ENCODE measurements at regions not wholly inside any gene's neighbourhood (a gene's known extent, or its start where the extent isn't known, plus 50 kb on each side); places are given as distances from the start of the nearest gene placed in this dataset.

GRCh38 chr16:86914876-86915717 lies 336.7 kb downstream of the FOXL1 start:
- TF ChIP-seq CTCF (tag by site-specific recombination; IDR thresholded peaks at IDR 0.05), result no peak
- TF ChIP-seq, protein P1, sequence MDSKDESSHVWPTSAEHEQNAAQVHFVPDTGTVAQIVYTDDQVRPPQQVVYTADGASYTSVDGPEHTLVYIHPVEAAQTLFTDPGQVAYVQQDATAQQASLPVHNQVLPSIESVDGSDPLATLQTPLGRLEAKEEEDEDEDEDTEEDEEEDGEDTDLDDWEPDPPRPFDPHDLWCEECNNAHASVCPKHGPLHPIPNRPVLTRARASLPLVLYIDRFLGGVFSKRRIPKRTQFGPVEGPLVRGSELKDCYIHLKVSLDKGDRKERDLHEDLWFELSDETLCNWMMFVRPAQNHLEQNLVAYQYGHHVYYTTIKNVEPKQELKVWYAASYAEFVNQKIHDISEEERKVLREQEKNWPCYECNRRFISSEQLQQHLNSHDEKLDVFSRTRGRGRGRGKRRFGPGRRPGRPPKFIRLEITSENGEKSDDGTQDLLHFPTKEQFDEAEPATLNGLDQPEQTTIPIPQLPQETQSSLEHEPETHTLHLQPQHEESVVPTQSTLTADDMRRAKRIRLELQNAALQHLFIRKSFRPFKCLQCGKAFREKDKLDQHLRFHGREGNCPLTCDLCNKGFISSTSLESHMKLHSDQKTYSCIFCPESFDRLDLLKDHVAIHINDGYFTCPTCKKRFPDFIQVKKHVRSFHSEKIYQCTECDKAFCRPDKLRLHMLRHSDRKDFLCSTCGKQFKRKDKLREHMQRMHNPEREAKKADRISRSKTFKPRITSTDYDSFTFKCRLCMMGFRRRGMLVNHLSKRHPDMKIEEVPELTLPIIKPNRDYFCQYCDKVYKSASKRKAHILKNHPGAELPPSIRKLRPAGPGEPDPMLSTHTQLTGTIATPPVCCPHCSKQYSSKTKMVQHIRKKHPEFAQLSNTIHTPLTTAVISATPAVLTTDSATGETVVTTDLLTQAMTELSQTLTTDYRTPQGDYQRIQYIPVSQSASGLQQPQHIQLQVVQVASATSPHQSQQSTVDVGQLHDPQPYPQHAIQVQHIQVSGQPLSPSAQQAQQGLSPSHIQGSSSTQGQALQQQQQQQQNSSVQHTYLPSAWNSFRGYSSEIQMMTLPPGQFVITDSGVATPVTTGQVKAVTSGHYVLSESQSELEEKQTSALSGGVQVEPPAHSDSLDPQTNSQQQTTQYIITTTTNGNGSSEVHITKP (tag by site-specific recombination; IDR thresholded peaks at IDR 0.05), result no peak
- no peak for TF ChIP-seq ZNF202 (tag by site-specific recombination; IDR thresholded peaks at IDR 0.05; ENCODE audit: borderline replicate concordance)
- TF ChIP-seq OSR2 (tag by site-specific recombination; IDR thresholded peaks at IDR 0.05), result no peak
- no peak for TF ChIP-seq ZNF174 (tag by site-specific recombination; IDR thresholded peaks at IDR 0.05)
- no peak for TF ChIP-seq ZNF791 (tag by site-specific recombination; IDR thresholded peaks at IDR 0.05)
- no peak for TF ChIP-seq ZNF571 (tag by site-specific recombination; IDR thresholded peaks at IDR 0.05)
- TF ChIP-seq ZNF747 (tag by site-specific recombination; IDR thresholded peaks at IDR 0.05), result no peak
- no peak for TF ChIP-seq ZBTB49 (tag by site-specific recombination; IDR thresholded peaks at IDR 0.05; ENCODE audit: low read depth)
- no peak for TF ChIP-seq ZNF777 (tag by site-specific recombination; IDR thresholded peaks at IDR 0.05; ENCODE audit: borderline replicate concordance)
